H1 (cell line): ENCODE measurements at regions not wholly inside any gene's neighbourhood (a gene's known extent, or its start where the extent isn't known, plus 50 kb on each side); places are given as distances from the start of the nearest gene placed in this dataset.

ENCODE experiments used
- CTCF ChIA-PET: fragments of 300-600 bp; sonication (Branson Sonifier 250); formaldehyde crosslinking; loops from one replicate; lab custom pipeline; 2021; ENCODE audit not compliant: partially characterized antibody; lab: Charles Lee
- POLR2A ChIA-PET: fragments of 300-600 bp; sonication (Branson Sonifier 250); formaldehyde crosslinking; loops from one replicate; lab custom pipeline; 2021; ENCODE audit warnings: inconsistent platforms; ENCODE audit not compliant: partially characterized antibody; lab: Charles Lee
- DNase-seq, 2 experiments: peaks; one replicate each; pipeline versions ENCODE4 v3.0.0 to v3.0.0-alpha.2; 2010 to 2022; ENCODE audit warnings: low spot score in 2 of 2, low read depth in 1 of 2, mixed read lengths in 1 of 2
- FAIRE-seq: peaks from 2 replicates; lab custom pipeline; 2011; peaks lifted over from hg19 to GRCh38; lab: Jason Lieb, UNC
- H2AFZ ChIP-seq: 2 replicates; pipeline ENCODE4 v1.8.1; 2012; ENCODE audit warnings: low read length, inconsistent platforms
- H2AK5ac ChIP-seq: 2 replicates; pipeline ENCODE4 v1.6.1; 2013; ENCODE audit warnings: low read depth, low read length
- H2BK120ac ChIP-seq: replicated peaks from 2 replicates; pipeline ENCODE3; 2013; ENCODE audit warnings: low read depth, low read length, inconsistent platforms
- H2BK12ac ChIP-seq: 2 replicates; pipeline ENCODE4 v1.6.1; 2013; ENCODE audit warnings: low read depth, low read length
- H2BK15ac ChIP-seq: 2 replicates; pipeline ENCODE4 v1.6.1; 2013; ENCODE audit warnings: low read length
- H2BK20ac ChIP-seq: 2 replicates; pipeline ENCODE4 v1.6.1; 2013; ENCODE audit warnings: low read length
- H2BK5ac ChIP-seq: 2 replicates; pipeline ENCODE4 v1.6.1; 2013; ENCODE audit warnings: low read depth, low read length
- H3K14ac ChIP-seq: 2 replicates; pipeline ENCODE4 v1.6.1; 2013; ENCODE audit warnings: inconsistent platforms; ENCODE audit not compliant: insufficient read length
- H3K18ac ChIP-seq: 2 replicates; pipeline ENCODE4 v1.6.1; 2013; ENCODE audit warnings: low read length; ENCODE audit errors: extremely low read depth
- H3K23ac ChIP-seq: 2 replicates; pipeline ENCODE4 v1.6.1; 2013; ENCODE audit warnings: inconsistent platforms; ENCODE audit not compliant: insufficient read length
- H3K23me2 ChIP-seq: 2 replicates; pipeline ENCODE4 v1.6.1; 2013; ENCODE audit warnings: low read depth, low read length
- H3K27ac ChIP-seq: 2 replicates; pipeline ENCODE4 v1.6.1; 2011; ENCODE audit warnings: low read depth, low read length, inconsistent platforms
- H3K27me3 ChIP-seq, 4 experiments: replicated peaks in 1 of 4; 1 replicate in 1 of 4; 2 replicates in 3 of 4; pipeline versions ENCODE4 v1.6.1 to v1.8.1; 2011 to 2013; ENCODE audit warnings: low read length in 3 of 4, mild to moderate bottlenecking in 3 of 4, inconsistent platforms in 2 of 4, mixed read lengths in 2 of 4, moderate library complexity in 1 of 4; ENCODE audit not compliant: control insufficient read depth in 3 of 4, insufficient read depth in 3 of 4; ENCODE audit errors: extremely low read depth in 1 of 4
- H3K36me3 ChIP-seq, 4 experiments: 2 replicates each; pipeline versions ENCODE4 v1.6.1 to v1.8.1; 2011 to 2013; ENCODE audit warnings: mild to moderate bottlenecking in 4 of 4, low read length in 3 of 4, moderate library complexity in 2 of 4, control low read depth in 1 of 4, inconsistent platforms in 1 of 4; ENCODE audit not compliant: insufficient read depth in 4 of 4, control insufficient read depth in 2 of 4
- H3K4ac ChIP-seq: replicated peaks from 2 replicates; pipeline ENCODE3; 2013; ENCODE audit warnings: low read length, low read depth, mixed read lengths, inconsistent platforms; ENCODE audit not compliant: insufficient read length
- H3K4me1 ChIP-seq, 4 experiments: replicated peaks in 1 of 4; 1 replicate in 1 of 4; 2 replicates in 3 of 4; pipeline versions ENCODE4 v1.6.1 to v1.8.1; 2011 to 2013; ENCODE audit warnings: low read length in 3 of 4, inconsistent platforms in 2 of 4, mixed read lengths in 1 of 4; ENCODE audit not compliant: insufficient read depth in 4 of 4, control insufficient read depth in 3 of 4
- H3K4me2 ChIP-seq, 2 experiments: 2 replicates each; pipeline versions ENCODE4 v1.6.1 to v1.8.1; 2011 to 2013; ENCODE audit warnings: low read depth in 2 of 2, low read length in 2 of 2, control low read depth in 1 of 2, inconsistent platforms in 1 of 2, mild to moderate bottlenecking in 1 of 2; ENCODE audit not compliant: insufficient read depth in 1 of 2
- H3K4me3 ChIP-seq, 4 experiments: fragments of 200-600, 300-600 bp in 1 of 4; sonication (generic), shearing (Covaris generic), sonication (Bioruptor Twin) in 1 of 4; 2 replicates each; pipeline versions ENCODE4 v1.5.1 to v1.8.1; 2011 to 2016; ENCODE audit warnings: low read length in 4 of 4, low read depth in 3 of 4, control low read depth in 2 of 4, inconsistent platforms in 2 of 4, mild to moderate bottlenecking in 2 of 4, mixed read lengths in 1 of 4, moderate library complexity in 1 of 4; ENCODE audit not compliant: insufficient read depth in 2 of 4; ENCODE audit errors: extremely low read depth in 1 of 4
- H3K56ac ChIP-seq: replicated peaks from 2 replicates; pipeline ENCODE3; 2013; ENCODE audit warnings: low read depth, mild to moderate bottlenecking, mixed read lengths, low read length, inconsistent platforms; ENCODE audit not compliant: insufficient read length
- H3K79me1 ChIP-seq: 2 replicates; pipeline ENCODE4 v1.6.1; 2013; ENCODE audit warnings: low read depth, low read length, control low read depth
- H3K79me2 ChIP-seq, 2 experiments: 2 replicates each; pipeline versions ENCODE4 v1.6.1 to v1.8.1; 2012 to 2013; ENCODE audit warnings: low read length in 2 of 2, mild to moderate bottlenecking in 2 of 2, inconsistent platforms in 1 of 2; ENCODE audit not compliant: insufficient read depth in 2 of 2, control insufficient read depth in 1 of 2
- H3K9ac ChIP-seq, 4 experiments: replicated peaks in 1 of 4; 1 replicate in 1 of 4; 2 replicates in 3 of 4; pipeline versions ENCODE4 v1.6.1 to v1.8.1; 2011 to 2013; ENCODE audit warnings: low read depth in 3 of 4, low read length in 3 of 4, control low read depth in 2 of 4, mild to moderate bottlenecking in 2 of 4, moderate library complexity in 2 of 4, inconsistent platforms in 1 of 4; ENCODE audit errors: extremely low read depth in 1 of 4
- H3K9me3 ChIP-seq, 2 experiments: 2 replicates each; pipeline versions ENCODE4 v1.6.1 to v1.8.1; 2012 to 2013; ENCODE audit warnings: mild to moderate bottlenecking in 2 of 2, moderate library complexity in 2 of 2, control low read depth in 1 of 2, inconsistent platforms in 1 of 2, low read depth in 1 of 2, low read length in 1 of 2, mixed read lengths in 1 of 2; ENCODE audit not compliant: insufficient read depth in 2 of 2
- H4K20me1 ChIP-seq, 2 experiments: replicated peaks in 1 of 2; 2 replicates each; pipeline versions ENCODE3 to v1.8.1; 2011 to 2013; ENCODE audit warnings: inconsistent platforms in 2 of 2, low read length in 2 of 2, mild to moderate bottlenecking in 1 of 2; ENCODE audit not compliant: insufficient read depth in 2 of 2, control insufficient read depth in 1 of 2
- H4K5ac ChIP-seq: 2 replicates; pipeline ENCODE4 v1.6.1; 2013; ENCODE audit warnings: low read length, low read depth, mixed read lengths, inconsistent platforms; ENCODE audit not compliant: insufficient read length
- H4K8ac ChIP-seq: 2 replicates; pipeline ENCODE4 v1.8.0; 2013; ENCODE audit warnings: mild to moderate bottlenecking, moderate library complexity, low read length, inconsistent platforms; ENCODE audit not compliant: insufficient read depth; ENCODE audit errors: extremely low read depth
- H4K91ac ChIP-seq: replicated peaks from 2 replicates; pipeline ENCODE3; 2013; ENCODE audit warnings: low read length, mixed read lengths, inconsistent platforms; ENCODE audit not compliant: insufficient read length
- ATF3 ChIP-seq: IDR thresholded peaks from 2 replicates; pipeline ENCODE4 v1.6.1; 2011; ENCODE audit warnings: low read depth, mild to moderate bottlenecking, low read length; ENCODE audit not compliant: insufficient read depth
- CBX8 ChIP-seq: fragments of 300-800, 300-1000 bp; sonication (generic); IDR thresholded peaks from 2 replicates; pipeline ENCODE4 v1.7.1; 2016; ENCODE audit warnings: low read depth, low read length, borderline replicate concordance
- JUN ChIP-seq: IDR thresholded peaks from 2 replicates; pipeline ENCODE4 v1.6.1; 2011; ENCODE audit warnings: low read depth, mild to moderate bottlenecking, improper control_type of control experiment, low read length
- POU5F1 ChIP-seq: IDR thresholded peaks from 2 replicates; pipeline ENCODE4 v1.6.1; 2011; ENCODE audit warnings: low read depth, mild to moderate bottlenecking, low read length, moderate library complexity
- RNF2 ChIP-seq: fragments of 200-900, 300-1000 bp; sonication (generic); IDR thresholded peaks from 2 replicates; pipeline ENCODE4 v1.7.1; 2016; ENCODE audit warnings: borderline replicate concordance, low read depth, mild to moderate bottlenecking, antibody characterized with exemption, low read length; ENCODE audit not compliant: poor library complexity, severe bottlenecking; ENCODE audit errors: missing control alignments
- YY1 ChIP-seq: IDR thresholded peaks from 2 replicates; pipeline ENCODE4 v1.6.1; 2011; ENCODE audit warnings: low read depth, mild to moderate bottlenecking, low read length
- WGBS, 2 experiments: shearing (Covaris generic) in 1 of 2; methylation state at CpG; one replicate each; pipeline versions ENCODE4 v1.1.6 to v1.1.7; 2013 to 2015; ENCODE audit warnings: low lambda C conversion rate in 2 of 2, mixed read lengths in 2 of 2, inconsistent platforms in 1 of 2, low coverage in 1 of 2, missing lambda C conversion rate in 1 of 2; ENCODE audit not compliant: insufficient replicate concordance in 2 of 2, insufficient coverage in 1 of 2, insufficient read length in 1 of 2; ENCODE audit errors: extremely low coverage in 1 of 2, missing lambda C conversion rate in 1 of 2; 5-methylcytosine and 5-hydroxymethylcytosine counted together

GRCh38 chr14:76696361-76696760 lies 64.9 kb upstream of the VASH1 start:
- no peaks in the 10 kb centered on the region for H3K4me1 ChIP-seq
- no peak overlapping the region for H2BK5ac ChIP-seq
- no peak for TF ChIP-seq POU5F1
- no peak for TF ChIP-seq RNF2
- no peak for TF ChIP-seq JUN
- no peak for TF ChIP-seq ATF3
- no peak for TF ChIP-seq YY1
- no peak for TF ChIP-seq CBX8
- TF ChIP-seq, all 59 proteins: peak for 0
- Histone ChIP-seq H3K27me3 (no peaks in the 10 kb centered on the region), H4K91ac (no peak overlapping the region), H3K23ac (no peak overlapping the region), H3K18ac (no peak overlapping the region), H3K56ac (no peak overlapping the region), H3K9ac (no peak overlapping the region), H3K79me1 (no peaks in the 10 kb centered on the region), H3K23me2 (no peaks in the 10 kb centered on the region), H4K5ac (no peak overlapping the region), H2BK20ac (no peak overlapping the region), H3K36me3 (no peaks in the 10 kb centered on the region), H2BK120ac (no peak overlapping the region), H2AK5ac (no peak overlapping the region), H3K4me3 (no peak overlapping the region), H3K9me3 (no peaks in the 10 kb centered on the region), H2AFZ (no peak overlapping the region), H3K79me2 (no peaks in the 10 kb centered on the region), H2BK15ac (no peak overlapping the region), H2BK12ac (no peak overlapping the region), H4K8ac (no peak overlapping the region), H4K20me1 (no peaks in the 10 kb centered on the region), H3K27ac (no peak overlapping the region), H3K4me2 (no peak overlapping the region), H3K14ac (no peak overlapping the region), H3K4ac (no peak overlapping the region)
- 89% methylated on average over 3 of the region's 3 CpGs; no CpG with 5 or more reads in 1 of the 2 experiments for WGBS, 2 experiments
- FAIRE-seq (no peak), DNase-seq (no peak)
- POLR2A ChIA-PET = no interaction called here
- CTCF ChIA-PET = interaction anchor here (0.6 to 2.7 kb wide), 9 partner anchors 14 to 1080 kb away, joined by 3 to 18 read pairs (median 3); no protein-coding TSS in a partner anchor
